Smooth muscle cell (in vitro differentiated cells): ENCODE measurements at regions not wholly inside any gene's neighbourhood (a gene's known extent, or its start where the extent isn't known, plus 50 kb on each side); places are given as distances from the start of the nearest gene placed in this dataset.

Experiments used
- DNase-seq: peaks from one replicate; lab custom pipeline; 2025; ENCODE audit not compliant: unreplicated experiment; lab: John Stamatoyannopoulos, UW
- H2AFZ ChIP-seq: fragments of 200-600 bp; sonication (generic); 2 replicates; pipeline ENCODE4 v1.6.0; 2016; ENCODE audit warnings: antibody characterized with exemption, low read depth, mild to moderate bottlenecking
- H3F3A ChIP-seq: fragments of 200-600 bp; sonication (generic); 2 replicates; pipeline ENCODE4 v1.6.0; 2017; ENCODE audit warnings: antibody characterized with exemption, low read depth
- H3K27ac ChIP-seq: fragments of 200-600 bp; sonication (generic); 2 replicates; pipeline ENCODE4 v1.5.1; 2016; ENCODE audit warnings: low read depth, mild to moderate bottlenecking
- H3K27me3 ChIP-seq: fragments of 200-600 bp; sonication (generic); 2 replicates; pipeline ENCODE4 v1.6.1; 2016; ENCODE audit warnings: low read depth, mild to moderate bottlenecking
- H3K36me3 ChIP-seq: fragments of 200-600 bp; sonication (generic); 2 replicates; pipeline ENCODE4 v1.5.1; 2016; ENCODE audit warnings: low read depth
- H3K4me1 ChIP-seq: fragments of 200-600 bp; sonication (generic); 2 replicates; pipeline ENCODE4 v1.5.1; 2016; ENCODE audit warnings: low read depth
- H3K4me2 ChIP-seq: fragments of 200-600 bp; sonication (generic); 2 replicates; pipeline ENCODE4 v1.6.0; 2016; ENCODE audit warnings: mild to moderate bottlenecking
- H3K4me3 ChIP-seq: fragments of 200-600 bp; sonication (generic); 2 replicates; pipeline ENCODE4 v1.5.1; 2016; ENCODE audit warnings: mild to moderate bottlenecking
- H3K79me2 ChIP-seq: fragments of 200-600 bp; sonication (generic); 2 replicates; pipeline ENCODE4 v1.6.0; 2016; ENCODE audit warnings: low read depth, mild to moderate bottlenecking
- H3K9ac ChIP-seq: fragments of 200-600 bp; sonication (generic); 2 replicates; pipeline ENCODE4 v1.6.0; 2016; ENCODE audit warnings: low read depth
- H3K9me3 ChIP-seq: fragments of 200-600 bp; sonication (generic); replicated peaks from 2 replicates; pipeline ENCODE4 v1.5.1; 2016; ENCODE audit warnings: low read depth
- H4K20me1 ChIP-seq: fragments of 200-600 bp; sonication (generic); 2 replicates; pipeline ENCODE4 v1.6.0; 2016; ENCODE audit warnings: low read depth
- CTCF ChIP-seq: fragments of 200-600 bp; sonication (generic); IDR thresholded peaks from 2 replicates; pipeline ENCODE4 v1.5.1; 2017; ENCODE audit warnings: borderline replicate concordance, mild to moderate bottlenecking, antibody characterized with exemption; ENCODE audit not compliant: insufficient read depth, poor library complexity, severe bottlenecking
- WGBS: methylation state at CpG from one replicate; pipeline ENCODE4 v1.1.7; 2016; ENCODE audit warnings: low lambda C conversion rate; 5-methylcytosine and 5-hydroxymethylcytosine counted together

- 83% methylated on average over 2 of the region's 2 CpGs for WGBS
These were observed 316.3 kb downstream of the SLC6A15 start for GRCh38 chr12:84596266-84596665.

GRCh38 chr12:84594157-84594556 lies 318.4 kb downstream of the SLC6A15 start:
- H3K79me2 ChIP-seq = no peaks in the 10 kb centered on the region
- no peak for DNase-seq
- H3F3A ChIP-seq = no peaks in the 10 kb centered on the region
- H3K36me3 ChIP-seq = no peaks in the 10 kb centered on the region
- H4K20me1 ChIP-seq = no peaks in the 10 kb centered on the region
- no peak overlapping the region for H2AFZ ChIP-seq
- H3K9ac ChIP-seq = no peak overlapping the region
- no peak overlapping the region for H3K4me3 ChIP-seq
- WGBS = 89% methylated on average over 6 of the region's 6 CpGs
- no peak overlapping the region for H3K27ac ChIP-seq
- H3K27me3 ChIP-seq = no peaks in the 10 kb centered on the region
- H3K4me2 ChIP-seq = no peak overlapping the region
- H3K9me3 ChIP-seq = no peaks in the 10 kb centered on the region
- H3K4me1 ChIP-seq = no peaks in the 10 kb centered on the region
- TF ChIP-seq CTCF = no peak

More at GRCh38 chr12:84596266-84596665, 316.3 kb downstream of the SLC6A15 start:
- Histone ChIP-seq H3K9me3 (no peaks in the 10 kb centered on the region), H3K27me3 (no peaks in the 10 kb centered on the region), H3K4me1 (no peaks in the 10 kb centered on the region), H3K4me2 (no peak overlapping the region), H3K4me3 (no peak overlapping the region), H4K20me1 (no peaks in the 10 kb centered on the region), H3K36me3 (no peaks in the 10 kb centered on the region), H2AFZ (no peak overlapping the region), H3K27ac (no peak overlapping the region), H3F3A (no peaks in the 10 kb centered on the region), H3K9ac (no peak overlapping the region), H3K79me2 (no peaks in the 10 kb centered on the region)
- no peak for TF ChIP-seq CTCF
- no peak for DNase-seq

- Histone ChIP-seq H3F3A (no peaks in the 10 kb centered on the region), H3K9me3 (no peaks in the 10 kb centered on the region), H3K4me3 (no peak overlapping the region), H3K36me3 (no peaks in the 10 kb centered on the region), H3K79me2 (no peaks in the 10 kb centered on the region), H4K20me1 (no peaks in the 10 kb centered on the region), H2AFZ (peak overlapping the region; percentile 47), H3K9ac (no peak overlapping the region), H3K27ac (no peak overlapping the region), H3K4me1 (no peaks in the 10 kb centered on the region), H3K4me2 (peak overlapping the region; percentile 43), H3K27me3 (no peaks in the 10 kb centered on the region)
- 42% methylated on average over 5 of the region's 5 CpGs for WGBS
- DNase-seq = no peak
- TF ChIP-seq CTCF = no peak
These were observed 326.7 kb downstream of the SLC6A15 start for GRCh38 chr12:84585776-84586395.

- Histone ChIP-seq H3K9ac (no peak overlapping the region), H3K27me3 (no peaks in the 10 kb centered on the region), H4K20me1 (no peaks in the 10 kb centered on the region), H2AFZ (no peak overlapping the region), H3K79me2 (no peaks in the 10 kb centered on the region), H3K27ac (no peak overlapping the region), H3F3A (no peaks in the 10 kb centered on the region), H3K9me3 (no peaks in the 10 kb centered on the region), H3K36me3 (no peaks in the 10 kb centered on the region), H3K4me2 (no peak overlapping the region), H3K4me1 (no peaks in the 10 kb centered on the region), H3K4me3 (no peak overlapping the region)
- TF ChIP-seq CTCF = no peak
- DNase-seq = no peak
- WGBS = 67% methylated on average over 3 of the region's 3 CpGs
These were observed 340.4 kb downstream of the SLC6A15 start for GRCh38 chr12:84572196-84572595.
